ENCODE measurements at regions not wholly inside any gene's neighbourhood (a gene's known extent, or its start where the extent isn't known, plus 50 kb on each side); places are given as distances from the start of the nearest gene placed in this dataset.

DNA sequence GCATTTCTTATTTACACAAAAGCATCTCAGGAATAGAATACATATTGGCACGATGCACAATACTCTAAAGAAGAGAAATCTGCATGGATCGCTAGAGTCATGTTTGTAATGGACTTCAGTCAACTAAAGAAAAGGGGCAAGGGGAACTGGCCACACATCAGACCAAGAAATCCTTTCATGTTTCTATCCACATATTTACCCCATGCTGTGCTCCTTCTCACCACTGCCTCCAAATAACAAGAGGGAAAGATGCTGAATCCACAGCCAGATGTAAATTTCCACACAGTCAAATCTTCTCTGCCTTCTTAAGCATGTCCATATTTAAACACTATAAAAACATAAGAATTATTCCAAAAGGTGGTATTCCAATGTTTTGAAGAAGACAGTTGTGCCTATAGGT lies 67.6 kb downstream of the COX18 start:
- DNase-seq (ENCODE audit: low read depth, low spot score) (no peak), ATAC-seq (no peak)
- H3K36me3 ChIP-seq (ENCODE audit: control insufficient read depth in 1 of 2, insufficient read depth in 2 of 2, low read length in 2 of 2) = no peaks in the 10 kb centered on the region
- TF ChIP-seq, protein P1, sequence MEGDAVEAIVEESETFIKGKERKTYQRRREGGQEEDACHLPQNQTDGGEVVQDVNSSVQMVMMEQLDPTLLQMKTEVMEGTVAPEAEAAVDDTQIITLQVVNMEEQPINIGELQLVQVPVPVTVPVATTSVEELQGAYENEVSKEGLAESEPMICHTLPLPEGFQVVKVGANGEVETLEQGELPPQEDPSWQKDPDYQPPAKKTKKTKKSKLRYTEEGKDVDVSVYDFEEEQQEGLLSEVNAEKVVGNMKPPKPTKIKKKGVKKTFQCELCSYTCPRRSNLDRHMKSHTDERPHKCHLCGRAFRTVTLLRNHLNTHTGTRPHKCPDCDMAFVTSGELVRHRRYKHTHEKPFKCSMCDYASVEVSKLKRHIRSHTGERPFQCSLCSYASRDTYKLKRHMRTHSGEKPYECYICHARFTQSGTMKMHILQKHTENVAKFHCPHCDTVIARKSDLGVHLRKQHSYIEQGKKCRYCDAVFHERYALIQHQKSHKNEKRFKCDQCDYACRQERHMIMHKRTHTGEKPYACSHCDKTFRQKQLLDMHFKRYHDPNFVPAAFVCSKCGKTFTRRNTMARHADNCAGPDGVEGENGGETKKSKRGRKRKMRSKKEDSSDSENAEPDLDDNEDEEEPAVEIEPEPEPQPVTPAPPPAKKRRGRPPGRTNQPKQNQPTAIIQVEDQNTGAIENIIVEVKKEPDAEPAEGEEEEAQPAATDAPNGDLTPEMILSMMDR (IDR thresholded peaks at IDR 0.05 in 2 of 3, conservative IDR thresholded peaks at IDR 0.05 in 1 of 3; ENCODE audit: borderline replicate concordance in 1 of 3, insufficient read depth in 1 of 3, low read depth in 2 of 3, low read length in 2 of 3) = no peak
- TF ChIP-seq POLR2AphosphoS5 (IDR thresholded peaks at IDR 0.05; ENCODE audit: low read depth, low read length) = no peak
- TF ChIP-seq POLR2A (IDR thresholded peaks at IDR 0.05; ENCODE audit: borderline replicate concordance, extremely low read depth, insufficient read depth, insufficient read length) = no peak
- TF ChIP-seq EGR1 (IDR thresholded peaks at IDR 0.05; ENCODE audit: low read depth) = no peak
- no peak for TF ChIP-seq SRF (IDR thresholded peaks at IDR 0.05; ENCODE audit: low read depth)
- TF ChIP-seq CBX3 (IDR thresholded peaks at IDR 0.05; ENCODE audit: low read depth) = no peak
- TF ChIP-seq, protein P2, sequence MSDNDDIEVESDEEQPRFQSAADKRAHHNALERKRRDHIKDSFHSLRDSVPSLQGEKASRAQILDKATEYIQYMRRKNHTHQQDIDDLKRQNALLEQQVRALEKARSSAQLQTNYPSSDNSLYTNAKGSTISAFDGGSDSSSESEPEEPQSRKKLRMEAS (IDR thresholded peaks at IDR 0.05) = no peak
- TF ChIP-seq ZFX (IDR thresholded peaks at IDR 0.05) = no peak
- no peak for TF ChIP-seq FOSL1 (IDR thresholded peaks at IDR 0.05; ENCODE audit: low read depth)
- no peak for TF ChIP-seq SP1 (IDR thresholded peaks at IDR 0.05; ENCODE audit: low read depth)
- TF ChIP-seq, protein P3, sequence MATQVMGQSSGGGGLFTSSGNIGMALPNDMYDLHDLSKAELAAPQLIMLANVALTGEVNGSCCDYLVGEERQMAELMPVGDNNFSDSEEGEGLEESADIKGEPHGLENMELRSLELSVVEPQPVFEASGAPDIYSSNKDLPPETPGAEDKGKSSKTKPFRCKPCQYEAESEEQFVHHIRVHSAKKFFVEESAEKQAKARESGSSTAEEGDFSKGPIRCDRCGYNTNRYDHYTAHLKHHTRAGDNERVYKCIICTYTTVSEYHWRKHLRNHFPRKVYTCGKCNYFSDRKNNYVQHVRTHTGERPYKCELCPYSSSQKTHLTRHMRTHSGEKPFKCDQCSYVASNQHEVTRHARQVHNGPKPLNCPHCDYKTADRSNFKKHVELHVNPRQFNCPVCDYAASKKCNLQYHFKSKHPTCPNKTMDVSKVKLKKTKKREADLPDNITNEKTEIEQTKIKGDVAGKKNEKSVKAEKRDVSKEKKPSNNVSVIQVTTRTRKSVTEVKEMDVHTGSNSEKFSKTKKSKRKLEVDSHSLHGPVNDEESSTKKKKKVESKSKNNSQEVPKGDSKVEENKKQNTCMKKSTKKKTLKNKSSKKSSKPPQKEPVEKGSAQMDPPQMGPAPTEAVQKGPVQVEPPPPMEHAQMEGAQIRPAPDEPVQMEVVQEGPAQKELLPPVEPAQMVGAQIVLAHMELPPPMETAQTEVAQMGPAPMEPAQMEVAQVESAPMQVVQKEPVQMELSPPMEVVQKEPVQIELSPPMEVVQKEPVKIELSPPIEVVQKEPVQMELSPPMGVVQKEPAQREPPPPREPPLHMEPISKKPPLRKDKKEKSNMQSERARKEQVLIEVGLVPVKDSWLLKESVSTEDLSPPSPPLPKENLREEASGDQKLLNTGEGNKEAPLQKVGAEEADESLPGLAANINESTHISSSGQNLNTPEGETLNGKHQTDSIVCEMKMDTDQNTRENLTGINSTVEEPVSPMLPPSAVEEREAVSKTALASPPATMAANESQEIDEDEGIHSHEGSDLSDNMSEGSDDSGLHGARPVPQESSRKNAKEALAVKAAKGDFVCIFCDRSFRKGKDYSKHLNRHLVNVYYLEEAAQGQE (IDR thresholded peaks at IDR 0.05; ENCODE audit: low read depth) = no peak
- no peak for TF ChIP-seq ZBTB33 (IDR thresholded peaks at IDR 0.05; ENCODE audit: extremely low read depth, insufficient replicate concordance, low read length)
- TF ChIP-seq ZNF274 (IDR thresholded peaks at IDR 0.05; ENCODE audit: low read depth, low read length) = no peak
- TF ChIP-seq JUND (IDR thresholded peaks at IDR 0.05) = no peak
- no peaks in the 10 kb centered on the region for H3K9me3 ChIP-seq (ENCODE audit: control insufficient read depth in 1 of 2, insufficient read depth in 1 of 2, low read depth in 1 of 2, low read length in 2 of 2)
- POLR2A ChIA-PET = no interaction called here
- H3K4me2 ChIP-seq (ENCODE audit: low read length) = no peak overlapping the region
- no peak overlapping the region for H3K9ac ChIP-seq (ENCODE audit: low read length)
- H3K4me1 ChIP-seq (ENCODE audit: control insufficient read depth in 1 of 2, insufficient read depth in 2 of 2, low read length in 2 of 2) = no peaks in the 10 kb centered on the region
- no peak overlapping the region for H3K27ac ChIP-seq (ENCODE audit: low read depth, low read length)
- intact Hi-C loops (cut with micrococcal nuclease) = no loop called here
- CTCF ChIA-PET = no interaction called here
- RAD21 ChIA-PET (ENCODE audit: low non-redundant PET in 1 of 2, low total read pairs in 2 of 2, uncharacterized antibody in 2 of 2, unreplicated experiment in 2 of 2) = no interaction called here
- H3K27me3 ChIP-seq (ENCODE audit: insufficient read depth, low read length) = 0 out of 2 replicates have a peak, but pooled peaks cover 16% of the 10 kb centered on the region
- H3K4me3 ChIP-seq (replicated peaks in 1 of 2; ENCODE audit: low read depth in 1 of 2, low read length in 2 of 2) = no peak overlapping the region
- H2AFZ ChIP-seq (ENCODE audit: low read depth, low read length, poor library complexity, severe bottlenecking) = no peak overlapping the region
- no peaks in the 10 kb centered on the region for H3K9me2 ChIP-seq (ENCODE audit: insufficient read depth)
- no peaks in the 10 kb centered on the region for H3K79me2 ChIP-seq (ENCODE audit: insufficient read depth, low read length)
- no peaks in the 10 kb centered on the region for H4K20me1 ChIP-seq (ENCODE audit: insufficient read depth)
- BruUV-seq (replicated peaks) = no TSS peak

Data from HCT116 (cell line).